ENCODE measurements at regions not wholly inside any gene's neighbourhood (a gene's known extent, or its start where the extent isn't known, plus 50 kb on each side); places are given as distances from the start of the nearest gene placed in this dataset.

DNA sequence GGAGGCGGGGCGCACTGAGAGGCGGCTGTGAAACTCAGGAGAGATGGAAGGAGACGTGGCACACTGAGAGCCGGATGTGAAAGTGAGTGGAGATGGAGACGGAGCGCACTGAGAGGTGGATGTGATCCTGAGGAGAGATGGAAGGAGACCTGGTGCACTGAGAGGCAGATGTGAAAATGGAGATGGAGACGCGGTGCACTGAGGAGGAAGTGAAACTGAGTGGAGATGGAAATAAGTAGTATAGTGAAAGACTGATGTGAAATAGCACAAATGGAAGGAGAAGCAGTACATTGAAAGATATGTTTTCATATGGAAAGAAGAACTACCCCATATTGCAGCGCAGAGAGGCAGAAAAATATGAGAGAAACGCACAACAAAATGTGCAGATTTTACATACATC, 281.6 kb upstream of the RGPD4 start:
- DNase-seq (ENCODE audit: low read depth) = no peak

GRCh38 chr2:107545851-107546250, 280.8 kb upstream of the RGPD4 start:
- no peak for TF ChIP-seq CTCF (IDR thresholded peaks at IDR 0.05; ENCODE audit: insufficient read depth, low read depth, low read length, missing control alignments)
- H3K4me3 ChIP-seq (ENCODE audit: low read depth, low read length) = no peak overlapping the region
- DNase-seq (ENCODE audit: low read depth) = no peak

More for the DNA sequence above, 281.6 kb upstream of the RGPD4 start:
- TF ChIP-seq CTCF (IDR thresholded peaks at IDR 0.05; ENCODE audit: insufficient read depth, low read depth, low read length, missing control alignments) = no peak
- no peak overlapping the region for H3K4me3 ChIP-seq (ENCODE audit: low read depth, low read length)

GRCh38 chr2:107548216-107548615, 278.5 kb upstream of the RGPD4 start:
- H3K4me3 ChIP-seq (ENCODE audit: low read depth, low read length) = no peak overlapping the region
- no peak for DNase-seq (ENCODE audit: low read depth)
- no peak for TF ChIP-seq CTCF (IDR thresholded peaks at IDR 0.05; ENCODE audit: insufficient read depth, low read depth, low read length, missing control alignments)

DNA sequence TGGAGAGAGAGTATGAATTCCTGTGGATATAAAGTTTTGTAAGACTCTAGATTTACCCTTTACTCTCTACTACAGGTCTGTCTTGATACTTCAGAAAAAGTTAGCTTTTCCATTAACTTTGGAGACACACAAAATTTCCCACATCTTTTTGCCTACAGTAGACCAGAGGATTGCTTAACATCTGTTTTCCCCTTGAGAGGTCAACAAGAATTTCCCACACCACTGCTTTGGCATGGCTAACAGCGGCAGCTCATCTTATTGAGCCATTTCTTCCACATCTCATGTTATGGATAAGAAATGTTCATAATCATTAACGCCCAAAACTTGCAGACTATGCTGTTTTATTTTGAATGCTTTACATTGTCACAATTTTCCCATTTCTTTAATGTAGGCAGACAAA, 273.6 kb upstream of the RGPD4 start:
- no peak for TF ChIP-seq CTCF (IDR thresholded peaks at IDR 0.05; ENCODE audit: insufficient read depth, low read depth, low read length, missing control alignments)
- H3K4me3 ChIP-seq (ENCODE audit: low read depth, low read length) = no peak overlapping the region
- no peak for DNase-seq (ENCODE audit: low read depth)

DNA sequence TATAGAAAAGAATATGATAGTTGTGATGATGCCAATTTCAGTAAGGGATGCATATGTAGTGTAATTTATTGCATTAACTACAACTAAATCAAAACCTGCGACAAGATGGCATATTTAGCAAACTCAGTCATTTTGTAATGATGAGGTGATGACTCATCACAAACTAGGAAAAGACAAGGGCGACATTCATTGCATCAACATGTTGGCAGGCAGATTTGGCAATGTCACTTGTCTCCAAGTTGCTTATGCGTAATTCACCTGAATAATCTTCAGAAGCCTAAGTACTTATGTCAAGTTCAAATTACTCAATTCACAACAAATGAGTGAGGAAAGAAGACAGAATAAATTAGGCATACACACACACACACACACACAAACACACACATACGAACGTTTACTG, 273.2 kb upstream of the RGPD4 start:
- no peak for DNase-seq (ENCODE audit: low read depth)
- no peak for TF ChIP-seq CTCF (IDR thresholded peaks at IDR 0.05; ENCODE audit: insufficient read depth, low read depth, low read length, missing control alignments)
- H3K4me3 ChIP-seq (ENCODE audit: low read depth, low read length) = no peak overlapping the region

GRCh38 chr2:107556038-107556627, 270.6 kb upstream of the RGPD4 start:
- no peak for DNase-seq (ENCODE audit: low read depth)
- no peak for TF ChIP-seq CTCF (IDR thresholded peaks at IDR 0.05; ENCODE audit: insufficient read depth, low read depth, low read length, missing control alignments)
- no peak overlapping the region for H3K4me3 ChIP-seq (ENCODE audit: low read depth, low read length)

GRCh38 chr2:107558295-107558694, 268.4 kb upstream of the RGPD4 start:
- DNase-seq (ENCODE audit: low read depth) = no peak
- no peak for TF ChIP-seq CTCF (IDR thresholded peaks at IDR 0.05; ENCODE audit: insufficient read depth, low read depth, low read length, missing control alignments)
- H3K4me3 ChIP-seq (ENCODE audit: low read depth, low read length) = no peak overlapping the region

Measured in GM12865 (cell line).